GM18909 (cell line): ENCODE measurements at regions not wholly inside any gene's neighbourhood (a gene's known extent, or its start where the extent isn't known, plus 50 kb on each side); places are given as distances from the start of the nearest gene placed in this dataset.

Source experiments
- ATAC-seq: cut with Tn5 transposase; IDR thresholded peaks from one replicate; pipeline ENCODE4 v1.9.1; 2021; ENCODE audit warnings: mild to moderate bottlenecking; ENCODE audit not compliant: unreplicated experiment, poor library complexity

GRCh38 chr12:126191031-126191891, 1126.0 kb downstream of the AACS start:
- no peak for ATAC-seq

GRCh38 chr12:126191949-126192348, 1126.7 kb downstream of the AACS start:
- no peak for ATAC-seq

- no peak for ATAC-seq
Measured at GRCh38 chr12:126193190-126193589, 1128.0 kb downstream of the AACS start.

GRCh38 chr12:126196263-126196662, 1131.0 kb downstream of the AACS start:
- no peak for ATAC-seq

- no peak for ATAC-seq
Measured at GRCh38 chr12:126198516-126198915, 1133.3 kb downstream of the AACS start.

- ATAC-seq: no peak
Measured at GRCh38 chr12:126198966-126199692, 1133.9 kb downstream of the AACS start.

GRCh38 chr12:126201981-126202537, 1136.8 kb downstream of the AACS start:
- no peak for ATAC-seq

- ATAC-seq: no peak
Measured at GRCh38 chr12:126204326-126204725, 1139.1 kb downstream of the AACS start.

- no peak for ATAC-seq
Measured at GRCh38 chr12:126210026-126210425, 1144.8 kb downstream of the AACS start.

GRCh38 chr12:126210448-126210847, 1145.2 kb downstream of the AACS start:
- ATAC-seq: no peak

- ATAC-seq: no peak
Measured at GRCh38 chr12:126212824-126213223, 1147.6 kb downstream of the AACS start.

- no peak for ATAC-seq
Measured at GRCh38 chr12:126218697-126219096, 1153.5 kb downstream of the AACS start.

GRCh38 chr12:126219139-126219538, 1153.9 kb downstream of the AACS start:
- ATAC-seq: no peak

GRCh38 chr12:126219654-126220279, 1154.5 kb downstream of the AACS start:
- ATAC-seq: no peak

- ATAC-seq: no peak
Measured at GRCh38 chr12:126224032-126224431, 1158.8 kb downstream of the AACS start.

GRCh38 chr12:126228936-126229335, 1163.7 kb downstream of the AACS start:
- no peak for ATAC-seq

GRCh38 chr12:126232711-126233110, 1167.5 kb downstream of the AACS start:
- no peak for ATAC-seq

- ATAC-seq: no peak
Measured at GRCh38 chr12:126233625-126234024, 1168.4 kb downstream of the AACS start.

- no peak for ATAC-seq
Measured at GRCh38 chr12:126243814-126244440, 1178.7 kb downstream of the AACS start.

- no peak for ATAC-seq
Measured at GRCh38 chr12:126247936-126248335, 1182.7 kb downstream of the AACS start.
